OCI-LY7 (cell line): ENCODE measurements at regions not wholly inside any gene's neighbourhood (a gene's known extent, or its start where the extent isn't known, plus 50 kb on each side); places are given as distances from the start of the nearest gene placed in this dataset.

Experiments
- BruUV-seq: library from RNA; stranded (reverse); fragments of 400-500 nt; replicated peaks from 2 replicates; lab custom pipeline; 2021; lab: Mats Ljungman, UMichigan
- CTCF ChIA-PET: fragments of 300-600 bp; sonication (Branson Sonifier 250); formaldehyde crosslinking; loops from one replicate; lab custom pipeline; 2022; ENCODE audit warnings: antibody characterized with exemption; ENCODE audit not compliant: unreplicated experiment; lab: Charles Lee
- POLR2A ChIA-PET: fragments of 300-600 bp; sonication (Branson Sonifier 250); formaldehyde crosslinking; loops from one replicate; lab custom pipeline; 2022; ENCODE audit warnings: antibody characterized with exemption; lab: Charles Lee
- DNase-seq: peaks from one replicate; pipeline ENCODE4 v3.0.0-alpha.2; 2015; ENCODE audit warnings: low spot score
- H2AFZ ChIP-seq: fragments of 200-600 bp; sonication (generic), shearing (Covaris generic); 2 replicates; pipeline ENCODE4 v1.6.1; 2014; ENCODE audit warnings: mild to moderate bottlenecking, antibody characterized with exemption, low read length, moderate library complexity
- H3K27ac ChIP-seq: fragments of 200-600 bp; sonication (generic); 2 replicates; pipeline ENCODE4 v1.5.1; 2014; ENCODE audit warnings: mixed run types, low read depth, mild to moderate bottlenecking, moderate library complexity, low read length, inconsistent platforms; ENCODE audit not compliant: poor library complexity, severe bottlenecking
- H3K36me3 ChIP-seq: fragments of 200-600 bp; sonication (generic); 2 replicates; pipeline ENCODE4 v1.6.1; 2014; ENCODE audit warnings: mild to moderate bottlenecking, antibody characterized with exemption, low read length, moderate library complexity, mixed read lengths; ENCODE audit not compliant: insufficient read depth
- H3K4me1 ChIP-seq: fragments of 200-600 bp; sonication (generic); 2 replicates; pipeline ENCODE4 v1.5.1; 2014; ENCODE audit warnings: mild to moderate bottlenecking, low read length; ENCODE audit not compliant: insufficient read depth, poor library complexity, severe bottlenecking
- H3K4me2 ChIP-seq: fragments of 200-600 bp; sonication (generic); 2 replicates; pipeline ENCODE4 v1.6.1; 2014; ENCODE audit warnings: mild to moderate bottlenecking, low read length
- H3K4me3 ChIP-seq: fragments of 200-600 bp; sonication (generic); 2 replicates; pipeline ENCODE4 v1.5.1; 2014; ENCODE audit warnings: mild to moderate bottlenecking, low read depth, low read length; ENCODE audit not compliant: poor library complexity, severe bottlenecking
- H3K79me2 ChIP-seq: fragments of 200-600 bp; sonication (generic); 2 replicates; pipeline ENCODE4 v1.6.1; 2016; ENCODE audit warnings: low read depth, mild to moderate bottlenecking, low read length, moderate library complexity, mixed read lengths; ENCODE audit not compliant: insufficient read depth
- H3K9me2 ChIP-seq: fragments of 200-600 bp; sonication (generic); 2 replicates; pipeline ENCODE4 v1.6.1; 2016; ENCODE audit warnings: mild to moderate bottlenecking, low read length, mixed read lengths; ENCODE audit not compliant: insufficient read depth
- H3K9me3 ChIP-seq: fragments of 200-600 bp; sonication (generic); 2 replicates; pipeline ENCODE4 v1.6.1; 2014; ENCODE audit warnings: mild to moderate bottlenecking, mixed run types, low read length, mixed read lengths
- H4K20me1 ChIP-seq: fragments of 200-600 bp; sonication (generic); 2 replicates; pipeline ENCODE4 v1.6.1; 2014; ENCODE audit warnings: mild to moderate bottlenecking, antibody characterized with exemption, low read length, moderate library complexity, mixed read lengths; ENCODE audit not compliant: insufficient read depth
- EZH2phosphoT487 ChIP-seq: fragments of 200-600 bp; sonication (generic); IDR thresholded peaks from 2 replicates; pipeline ENCODE4 v1.6.1; 2018; ENCODE audit warnings: low read depth, borderline replicate concordance, mild to moderate bottlenecking, mixed run types, antibody characterized with exemption, low read length, moderate library complexity, mixed read lengths
- intact Hi-C: fragments of 100-400 bp; cut with micrococcal nuclease; formaldehyde crosslinking; loops from one replicate; pipeline ENCODE4 v1.10.0; 2022; ENCODE audit not compliant: unreplicated experiment
- TF ChIP-seq, protein P1 (sequence below): fragments of 200-600 bp; sonication (generic); conservative IDR thresholded peaks from 2 replicates; pipeline ENCODE4 v1.5.1; 2014; ENCODE audit warnings: mild to moderate bottlenecking, antibody characterized with exemption, low read length, moderate library complexity, mixed read lengths

DNA sequence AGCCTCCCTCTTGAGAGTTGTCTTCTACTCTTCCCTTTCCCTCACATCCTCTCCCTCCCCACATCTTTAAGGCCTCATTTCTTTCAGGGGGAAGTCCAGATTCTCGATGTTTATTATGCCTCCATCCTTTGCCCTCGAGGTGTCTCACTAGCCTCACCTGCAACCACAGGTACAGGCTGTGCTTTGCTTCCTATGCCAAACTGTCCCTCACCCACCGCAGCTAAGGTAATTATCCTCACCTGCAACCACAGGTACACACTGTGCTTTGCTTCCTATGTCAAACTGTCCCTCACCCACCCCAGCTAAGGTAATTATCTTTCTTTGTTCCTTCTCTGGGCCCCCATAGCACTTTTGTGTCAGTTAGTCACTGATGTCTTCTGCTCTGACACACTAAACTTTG is 328.1 kb upstream of the SNX7 start:
- Histone ChIP-seq H2AFZ (no peak overlapping the region), H3K9me2 (no peaks in the 10 kb centered on the region), H3K4me3 (no peak overlapping the region), H3K36me3 (no peaks in the 10 kb centered on the region), H3K4me1 (no peaks in the 10 kb centered on the region), H3K4me2 (no peak overlapping the region), H3K9me3 (no peaks in the 10 kb centered on the region), H4K20me1 (no peaks in the 10 kb centered on the region), H3K79me2 (no peaks in the 10 kb centered on the region), H3K27ac (no peak overlapping the region)
- no TSS peak for BruUV-seq
- ChIA-PET POLR2A (no interaction called here), CTCF (no interaction called here)
- no peak for DNase-seq
- intact Hi-C loops = no loop called here
- TF ChIP-seq EZH2phosphoT487 = no peak
- TF ChIP-seq, protein P1, sequence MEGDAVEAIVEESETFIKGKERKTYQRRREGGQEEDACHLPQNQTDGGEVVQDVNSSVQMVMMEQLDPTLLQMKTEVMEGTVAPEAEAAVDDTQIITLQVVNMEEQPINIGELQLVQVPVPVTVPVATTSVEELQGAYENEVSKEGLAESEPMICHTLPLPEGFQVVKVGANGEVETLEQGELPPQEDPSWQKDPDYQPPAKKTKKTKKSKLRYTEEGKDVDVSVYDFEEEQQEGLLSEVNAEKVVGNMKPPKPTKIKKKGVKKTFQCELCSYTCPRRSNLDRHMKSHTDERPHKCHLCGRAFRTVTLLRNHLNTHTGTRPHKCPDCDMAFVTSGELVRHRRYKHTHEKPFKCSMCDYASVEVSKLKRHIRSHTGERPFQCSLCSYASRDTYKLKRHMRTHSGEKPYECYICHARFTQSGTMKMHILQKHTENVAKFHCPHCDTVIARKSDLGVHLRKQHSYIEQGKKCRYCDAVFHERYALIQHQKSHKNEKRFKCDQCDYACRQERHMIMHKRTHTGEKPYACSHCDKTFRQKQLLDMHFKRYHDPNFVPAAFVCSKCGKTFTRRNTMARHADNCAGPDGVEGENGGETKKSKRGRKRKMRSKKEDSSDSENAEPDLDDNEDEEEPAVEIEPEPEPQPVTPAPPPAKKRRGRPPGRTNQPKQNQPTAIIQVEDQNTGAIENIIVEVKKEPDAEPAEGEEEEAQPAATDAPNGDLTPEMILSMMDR = no peak

DNA sequence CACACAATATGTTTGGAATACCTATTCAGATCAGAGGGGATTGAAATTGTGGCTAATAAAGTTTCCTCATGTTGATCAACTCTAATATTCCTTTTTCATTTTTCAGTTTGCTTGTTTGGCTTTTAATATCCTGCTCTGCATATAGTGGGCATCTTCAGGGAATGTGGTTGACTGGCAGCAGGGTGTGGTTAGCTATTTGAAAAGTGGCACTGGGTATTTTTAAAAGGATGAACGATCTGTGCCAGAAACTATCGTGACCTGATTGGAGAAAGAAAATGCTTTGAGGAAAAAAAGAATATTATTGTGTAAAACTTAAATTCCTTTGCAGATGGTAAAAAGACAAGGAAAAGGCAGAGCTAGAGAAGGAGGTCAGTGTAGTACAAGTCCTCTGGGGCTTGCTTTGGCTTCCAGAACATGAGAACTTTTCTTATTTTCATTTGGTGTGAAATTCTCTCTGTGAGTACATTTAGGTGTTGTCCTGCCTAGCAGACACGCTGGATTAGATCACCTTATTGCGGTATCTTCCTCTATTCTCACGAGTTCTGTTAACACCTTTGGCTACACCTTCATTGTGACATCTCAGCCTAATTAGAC is 329.7 kb upstream of the SNX7 start:
- H3K4me3 ChIP-seq = no peak overlapping the region
- TF ChIP-seq, protein P1 = no peak
- no peak for TF ChIP-seq EZH2phosphoT487
- no peaks in the 10 kb centered on the region for H3K9me3 ChIP-seq
- H4K20me1 ChIP-seq = no peaks in the 10 kb centered on the region
- no peaks in the 10 kb centered on the region for H3K79me2 ChIP-seq
- BruUV-seq = no TSS peak
- intact Hi-C loops = no loop called here
- no peaks in the 10 kb centered on the region for H3K4me1 ChIP-seq
- no peaks in the 10 kb centered on the region for H3K36me3 ChIP-seq
- CTCF ChIA-PET = no interaction called here
- no peak for DNase-seq
- H3K27ac ChIP-seq = no peak overlapping the region
- H3K9me2 ChIP-seq = no peaks in the 10 kb centered on the region
- POLR2A ChIA-PET = no interaction called here
- H2AFZ ChIP-seq = no peak overlapping the region
- H3K4me2 ChIP-seq = no peak overlapping the region

DNA sequence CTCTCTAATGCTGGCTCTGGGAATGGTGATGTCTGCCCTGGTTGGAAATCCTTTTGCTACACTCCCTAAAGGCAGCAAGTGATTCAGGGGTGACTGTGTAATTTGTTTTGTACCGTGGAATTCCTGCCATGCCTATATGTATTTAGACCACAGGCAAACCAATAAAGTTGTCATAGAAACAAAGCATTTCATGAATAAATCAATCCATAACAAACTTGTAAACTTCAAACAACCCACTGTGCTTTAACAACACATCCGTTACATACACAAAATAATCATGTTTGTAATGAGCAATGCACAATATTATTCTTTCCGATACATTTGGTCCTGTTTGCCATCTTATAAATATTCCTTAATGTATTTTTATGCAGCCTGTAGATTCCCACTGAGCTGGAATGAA is 330.3 kb upstream of the SNX7 start:
- Histone ChIP-seq H3K9me3 (no peaks in the 10 kb centered on the region), H3K79me2 (no peaks in the 10 kb centered on the region), H3K4me1 (no peaks in the 10 kb centered on the region), H3K36me3 (no peaks in the 10 kb centered on the region), H3K27ac (no peak overlapping the region), H4K20me1 (no peaks in the 10 kb centered on the region), H3K9me2 (no peaks in the 10 kb centered on the region), H3K4me2 (no peak overlapping the region), H2AFZ (no peak overlapping the region), H3K4me3 (no peak overlapping the region)
- no peak for DNase-seq
- ChIA-PET CTCF (no interaction called here), POLR2A (no interaction called here)
- TF ChIP-seq EZH2phosphoT487 = no peak
- TF ChIP-seq, protein P1 = no peak
- intact Hi-C loops = no loop called here
- no TSS peak for BruUV-seq
